ENCODE measurements at regions not wholly inside any gene's neighbourhood (a gene's known extent, or its start where the extent isn't known, plus 50 kb on each side); places are given as distances from the start of the nearest gene placed in this dataset.
"Not testable (repeated sequence)": the region's sequence is repeated elsewhere in the genome, so short reads cannot be mapped to it uniquely, and the experiment has no call there.

DNA sequence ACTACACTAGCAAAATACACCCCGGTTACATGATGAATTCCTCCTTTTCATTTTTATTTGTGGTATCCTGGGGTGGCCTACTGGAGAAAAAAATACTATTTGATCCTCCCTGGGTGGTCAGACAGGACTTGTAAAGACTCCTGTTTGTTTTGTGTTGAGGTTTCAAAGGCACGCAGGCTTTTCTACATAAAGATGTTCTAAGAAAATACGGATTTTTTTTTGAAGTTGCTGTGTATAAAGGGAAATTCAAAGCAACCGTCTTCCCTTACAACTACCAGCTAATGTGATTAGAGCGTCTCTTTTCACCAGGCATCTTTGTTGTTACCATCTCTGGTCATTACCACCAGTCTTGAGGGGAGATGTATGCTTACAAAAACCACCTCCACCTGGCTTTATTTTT is 187.1 kb downstream of the SOX4 start:
- no peak overlapping the region for H3K4me3 ChIP-seq (ENCODE audit: low read depth, low read length)
- peak; percentile 64 for DNase-seq (ENCODE audit: low read depth)
- TF ChIP-seq, protein P1, sequence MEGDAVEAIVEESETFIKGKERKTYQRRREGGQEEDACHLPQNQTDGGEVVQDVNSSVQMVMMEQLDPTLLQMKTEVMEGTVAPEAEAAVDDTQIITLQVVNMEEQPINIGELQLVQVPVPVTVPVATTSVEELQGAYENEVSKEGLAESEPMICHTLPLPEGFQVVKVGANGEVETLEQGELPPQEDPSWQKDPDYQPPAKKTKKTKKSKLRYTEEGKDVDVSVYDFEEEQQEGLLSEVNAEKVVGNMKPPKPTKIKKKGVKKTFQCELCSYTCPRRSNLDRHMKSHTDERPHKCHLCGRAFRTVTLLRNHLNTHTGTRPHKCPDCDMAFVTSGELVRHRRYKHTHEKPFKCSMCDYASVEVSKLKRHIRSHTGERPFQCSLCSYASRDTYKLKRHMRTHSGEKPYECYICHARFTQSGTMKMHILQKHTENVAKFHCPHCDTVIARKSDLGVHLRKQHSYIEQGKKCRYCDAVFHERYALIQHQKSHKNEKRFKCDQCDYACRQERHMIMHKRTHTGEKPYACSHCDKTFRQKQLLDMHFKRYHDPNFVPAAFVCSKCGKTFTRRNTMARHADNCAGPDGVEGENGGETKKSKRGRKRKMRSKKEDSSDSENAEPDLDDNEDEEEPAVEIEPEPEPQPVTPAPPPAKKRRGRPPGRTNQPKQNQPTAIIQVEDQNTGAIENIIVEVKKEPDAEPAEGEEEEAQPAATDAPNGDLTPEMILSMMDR (conservative IDR thresholded peaks at IDR 0.05; ENCODE audit: low read depth, low read length), result no peak

DNA sequence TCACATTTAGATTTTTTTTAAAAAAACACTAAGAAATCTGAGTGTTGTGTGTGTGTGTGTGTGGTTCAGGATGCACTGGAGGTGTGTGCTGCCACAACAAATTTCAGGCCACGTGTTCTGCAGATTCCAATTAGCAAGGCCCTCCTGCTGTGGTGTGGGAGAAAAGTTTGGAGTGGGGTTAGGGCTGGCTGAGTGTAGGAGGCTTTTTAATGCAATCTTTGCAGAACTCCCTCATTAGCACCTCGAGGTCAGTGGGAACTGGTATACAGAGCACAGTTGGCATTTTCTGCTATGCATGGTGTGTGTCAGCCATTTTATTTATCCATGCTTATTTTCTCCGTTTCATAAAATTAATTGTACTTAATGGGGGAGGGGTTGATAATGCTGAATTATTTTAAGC is 187.6 kb downstream of the SOX4 start:
- no peak for DNase-seq (ENCODE audit: low read depth)
- TF ChIP-seq, protein P1 (conservative IDR thresholded peaks at IDR 0.05; ENCODE audit: low read depth, low read length), result no peak
- H3K4me3 ChIP-seq (ENCODE audit: low read depth, low read length), result no peak overlapping the region

DNA sequence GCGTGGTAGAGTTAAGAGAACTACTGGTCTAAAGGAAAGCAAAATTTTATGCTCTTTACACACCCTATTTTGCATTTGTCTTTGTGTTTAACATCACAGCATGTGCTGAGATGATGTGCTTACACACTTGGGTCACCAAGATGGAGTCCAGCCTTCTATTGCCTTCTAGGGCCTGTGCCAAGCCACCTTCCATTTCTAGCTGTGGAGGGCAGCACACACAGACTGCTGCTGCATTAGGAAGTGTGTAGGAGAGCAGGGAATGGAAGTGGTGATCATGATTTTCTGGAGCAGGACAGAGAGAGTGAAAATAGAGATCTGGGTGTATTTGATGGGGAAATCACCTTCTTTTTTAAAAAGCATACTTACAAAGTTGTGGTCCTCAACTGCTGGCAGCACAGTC is 191.6 kb downstream of the SOX4 start:
- no peak for DNase-seq (ENCODE audit: low read depth)

DNA sequence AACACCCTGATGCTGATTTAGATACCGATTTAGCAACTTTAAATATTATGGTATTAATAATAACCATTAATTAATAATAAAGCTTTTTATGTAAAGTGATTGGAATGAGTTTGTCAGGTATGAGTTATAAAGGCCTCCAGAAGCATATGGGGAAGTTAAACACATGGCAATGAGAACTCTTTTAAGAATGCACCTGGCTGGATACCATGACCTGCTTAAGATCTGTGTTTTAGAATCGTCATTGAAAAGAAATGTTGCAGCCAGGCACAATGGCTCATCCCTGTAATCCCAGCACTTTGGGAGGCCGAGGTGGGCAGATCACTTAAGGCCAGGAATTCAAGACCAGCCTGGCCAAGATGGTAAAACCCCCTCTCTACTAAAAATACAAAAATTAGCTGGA is 197.5 kb downstream of the SOX4 start:
- DNase-seq (ENCODE audit: low read depth), result no peak
- no peak overlapping the region for H3K4me3 ChIP-seq (ENCODE audit: low read depth, low read length)
- TF ChIP-seq, protein P1 (conservative IDR thresholded peaks at IDR 0.05; ENCODE audit: low read depth, low read length), result no peak

More for the DNA sequence above, 191.6 kb downstream of the SOX4 start:
- TF ChIP-seq, protein P1 (conservative IDR thresholded peaks at IDR 0.05; ENCODE audit: low read depth, low read length), result no peak
- H3K4me3 ChIP-seq (ENCODE audit: low read depth, low read length), result no peak overlapping the region

DNA sequence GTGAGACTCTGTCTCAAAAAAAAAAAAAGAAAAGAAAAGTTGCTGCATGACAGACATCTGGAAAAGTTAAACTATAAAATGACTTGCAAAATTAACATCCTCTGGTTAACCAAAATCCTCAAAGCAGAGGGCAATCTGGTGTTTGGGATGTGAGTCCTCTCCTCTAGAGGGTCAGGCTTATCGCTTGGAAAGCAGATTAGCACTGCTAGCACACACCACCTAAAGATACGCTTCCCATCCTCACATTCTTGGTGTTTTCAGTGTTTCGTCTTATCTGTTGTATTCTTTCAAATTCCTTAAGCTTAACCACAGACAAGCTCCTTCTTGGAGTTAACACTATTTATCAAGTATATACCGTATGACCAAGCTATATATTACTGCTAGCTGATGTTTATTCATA is 198.0 kb downstream of the SOX4 start:
- no peak overlapping the region for H3K4me3 ChIP-seq (ENCODE audit: low read depth, low read length)
- TF ChIP-seq, protein P1 (conservative IDR thresholded peaks at IDR 0.05; ENCODE audit: low read depth, low read length), result no peak
- DNase-seq (ENCODE audit: low read depth), result peak; percentile 52

DNA sequence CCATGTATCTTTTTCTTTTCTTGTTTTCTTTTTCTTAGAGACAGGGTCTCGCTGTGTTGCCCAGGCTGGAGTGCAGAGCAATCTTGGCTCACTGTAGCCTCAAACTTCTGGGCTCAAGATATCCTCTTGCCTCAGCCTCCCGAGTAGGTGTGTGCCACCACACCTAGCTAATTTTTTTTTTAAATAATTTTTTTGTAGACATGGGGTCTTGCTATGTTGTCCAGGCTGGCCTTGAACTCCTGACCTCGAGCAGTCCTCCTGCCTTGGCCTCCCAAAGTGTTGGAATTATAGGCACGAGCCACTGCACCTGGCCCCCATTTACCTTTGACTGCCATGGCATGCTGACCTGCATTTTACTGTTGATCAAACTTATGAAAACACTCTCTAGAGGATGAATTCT is 198.6 kb downstream of the SOX4 start:
- TF ChIP-seq, protein P1 (conservative IDR thresholded peaks at IDR 0.05; ENCODE audit: low read depth, low read length), result no peak
- no peak for DNase-seq (ENCODE audit: low read depth)
- no peak overlapping the region for H3K4me3 ChIP-seq (ENCODE audit: low read depth, low read length)

DNA sequence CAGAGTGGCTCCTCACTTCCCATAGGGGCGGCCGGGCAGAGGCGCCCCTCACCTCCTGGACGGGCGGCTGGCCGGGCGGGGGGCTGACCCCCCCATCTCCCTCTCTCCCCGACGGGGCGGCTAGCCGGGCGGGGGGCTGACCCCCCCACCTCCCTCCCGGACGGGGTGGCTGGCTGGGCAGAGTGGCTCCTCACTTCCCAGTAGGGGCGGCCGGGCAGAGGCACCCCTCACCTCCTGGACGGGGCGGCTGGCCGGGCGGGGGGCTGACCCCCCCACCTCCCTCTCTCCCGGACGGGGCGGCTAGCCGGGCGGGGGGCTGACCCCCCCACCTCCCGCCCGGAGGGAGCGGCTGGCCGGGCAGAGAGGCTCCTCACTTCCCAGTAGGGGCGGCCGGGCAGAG is 203.4 kb downstream of the SOX4 start:
- H3K4me3 ChIP-seq (ENCODE audit: low read depth, low read length); DNase-seq (ENCODE audit: low read depth): not testable (repeated sequence)

DNA sequence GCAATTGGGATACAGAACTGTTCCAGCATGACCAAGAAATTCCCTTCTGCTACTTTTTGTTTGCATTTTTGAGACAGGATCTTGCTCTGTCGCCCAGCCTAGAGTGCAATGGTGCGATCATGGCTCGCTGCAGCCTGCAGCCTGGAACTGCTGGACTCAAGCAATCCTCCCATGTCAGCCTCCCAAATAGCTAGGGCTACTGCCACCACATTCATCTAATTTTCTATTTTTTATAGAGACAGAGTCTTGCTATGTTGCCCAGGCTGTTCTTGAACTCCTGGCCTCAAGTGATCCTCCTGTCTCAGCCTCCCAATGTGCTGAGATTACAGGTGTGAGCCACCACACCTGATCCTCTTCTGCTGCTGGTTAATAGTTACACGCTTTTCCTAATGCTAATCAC is 204.9 kb downstream of the SOX4 start:
- TF ChIP-seq, protein P1 (conservative IDR thresholded peaks at IDR 0.05; ENCODE audit: low read depth, low read length), result no peak
- DNase-seq (ENCODE audit: low read depth), result no peak
- H3K4me3 ChIP-seq (ENCODE audit: low read depth, low read length), result no peak overlapping the region

Measured in choroid plexus epithelial cell (primary cell).